ENCODE measurements at regions not wholly inside any gene's neighbourhood (a gene's known extent, or its start where the extent isn't known, plus 50 kb on each side); places are given as distances from the start of the nearest gene placed in this dataset.

- no peak for DNase-seq (ENCODE audit: low spot score)
Measured at GRCh38 chr2:237150186-237150585, 64.5 kb downstream of the COPS8 start.

GRCh38 chr2:237150831-237151375 is 65.2 kb downstream of the COPS8 start:
- no peak for DNase-seq (ENCODE audit: low spot score)

- no peak for DNase-seq (ENCODE audit: low spot score)
Measured at GRCh38 chr2:237152361-237152760, 66.7 kb downstream of the COPS8 start.

GRCh38 chr2:237153181-237153580 is 67.5 kb downstream of the COPS8 start:
- DNase-seq (ENCODE audit: low spot score) = no peak

GRCh38 chr2:237154082-237154638 is 68.5 kb downstream of the COPS8 start:
- DNase-seq (ENCODE audit: low spot score) = peak; percentile 67

GRCh38 chr2:237154884-237155851 is 69.5 kb downstream of the COPS8 start:
- no peak for DNase-seq (ENCODE audit: low spot score)

- DNase-seq (ENCODE audit: low spot score) = no peak
Measured at GRCh38 chr2:237156031-237156856, 70.6 kb downstream of the COPS8 start.

GRCh38 chr2:237156857-237157779 is 71.4 kb downstream of the COPS8 start:
- DNase-seq (ENCODE audit: low spot score) = no peak

GRCh38 chr2:237157780-237158102 is 72.1 kb downstream of the COPS8 start:
- no peak for DNase-seq (ENCODE audit: low spot score)

- no peak for DNase-seq (ENCODE audit: low spot score)
Measured at GRCh38 chr2:237158194-237158593, 72.5 kb downstream of the COPS8 start.

GRCh38 chr2:237159006-237159911 is 73.6 kb downstream of the COPS8 start:
- DNase-seq (ENCODE audit: low spot score) = no peak

GRCh38 chr2:237160271-237160919 is 74.7 kb downstream of the COPS8 start:
- no peak for DNase-seq (ENCODE audit: low spot score)

- no peak for DNase-seq (ENCODE audit: low spot score)
Measured at GRCh38 chr2:237161189-237161588, 75.5 kb downstream of the COPS8 start.

GRCh38 chr2:237162959-237163358 is 77.3 kb downstream of the COPS8 start:
- no peak for DNase-seq (ENCODE audit: low spot score)

GRCh38 chr2:237164474-237165042 is 78.9 kb downstream of the COPS8 start:
- DNase-seq (ENCODE audit: low spot score) = no peak

GRCh38 chr2:237165405-237166276 is 80.0 kb downstream of the COPS8 start:
- peak; percentile 50 for DNase-seq (ENCODE audit: low spot score)

- no peak for DNase-seq (ENCODE audit: low spot score)
Measured at GRCh38 chr2:237167038-237167437, 81.3 kb downstream of the COPS8 start.

- no peak for DNase-seq (ENCODE audit: low spot score)
Measured at GRCh38 chr2:237167934-237168333, 82.2 kb downstream of the COPS8 start.
